Liver (tissue), 3 donors: ENCODE measurements at regions not wholly inside any gene's neighbourhood (a gene's known extent, or its start where the extent isn't known, plus 50 kb on each side); places are given as distances from the start of the nearest gene placed in this dataset.

ENCODE experiments used
- EGR1 ChIP-seq, 2 donors: IDR thresholded peaks; 2 replicates each; pipeline ENCODE4 v1.6.1; 2016 to 2018; ENCODE audit warnings: antibody characterized with exemption in 2 of 2, low read depth in 2 of 2
- GABPA ChIP-seq, 2 donors: IDR thresholded peaks in 1 of 2; conservative IDR thresholded peaks in 1 of 2; 2 replicates each; pipeline ENCODE4 v1.6.1; 2016; ENCODE audit warnings: antibody characterized with exemption in 2 of 2, mild to moderate bottlenecking in 1 of 2, moderate library complexity in 1 of 2
- JUND ChIP-seq, 2 donors: IDR thresholded peaks; 2 replicates each; pipeline ENCODE4 v1.6.1; 2016; ENCODE audit warnings: antibody characterized with exemption in 2 of 2
- RAD21 ChIP-seq, 2 donors: IDR thresholded peaks; 2 replicates each; pipeline ENCODE4 v1.6.1; 2016; ENCODE audit warnings: antibody characterized with exemption in 2 of 2, mild to moderate bottlenecking in 2 of 2
- YY1 ChIP-seq: IDR thresholded peaks from 2 replicates; pipeline ENCODE4 v1.6.1; 2016; ENCODE audit warnings: antibody characterized with exemption, mild to moderate bottlenecking
- TF ChIP-seq, protein P1 (sequence below): fragments of 150-350 bp; IDR thresholded peaks from 2 replicates; pipeline ENCODE4 v1.5.1; 2017; ENCODE audit warnings: improper control_type of control experiment, low read depth, low read length; ENCODE audit not compliant: missing input control
- TF ChIP-seq, protein P2 (sequence below): IDR thresholded peaks from 2 replicates; pipeline ENCODE4 v1.6.1; 2016; ENCODE audit warnings: antibody characterized with exemption
- TF ChIP-seq, protein P3 (sequence below): IDR thresholded peaks from 2 replicates; pipeline ENCODE4 v1.6.1; 2016; ENCODE audit warnings: antibody characterized with exemption, mild to moderate bottlenecking
- donor health status: healthy.
- donor health status: healthy.

DNA sequence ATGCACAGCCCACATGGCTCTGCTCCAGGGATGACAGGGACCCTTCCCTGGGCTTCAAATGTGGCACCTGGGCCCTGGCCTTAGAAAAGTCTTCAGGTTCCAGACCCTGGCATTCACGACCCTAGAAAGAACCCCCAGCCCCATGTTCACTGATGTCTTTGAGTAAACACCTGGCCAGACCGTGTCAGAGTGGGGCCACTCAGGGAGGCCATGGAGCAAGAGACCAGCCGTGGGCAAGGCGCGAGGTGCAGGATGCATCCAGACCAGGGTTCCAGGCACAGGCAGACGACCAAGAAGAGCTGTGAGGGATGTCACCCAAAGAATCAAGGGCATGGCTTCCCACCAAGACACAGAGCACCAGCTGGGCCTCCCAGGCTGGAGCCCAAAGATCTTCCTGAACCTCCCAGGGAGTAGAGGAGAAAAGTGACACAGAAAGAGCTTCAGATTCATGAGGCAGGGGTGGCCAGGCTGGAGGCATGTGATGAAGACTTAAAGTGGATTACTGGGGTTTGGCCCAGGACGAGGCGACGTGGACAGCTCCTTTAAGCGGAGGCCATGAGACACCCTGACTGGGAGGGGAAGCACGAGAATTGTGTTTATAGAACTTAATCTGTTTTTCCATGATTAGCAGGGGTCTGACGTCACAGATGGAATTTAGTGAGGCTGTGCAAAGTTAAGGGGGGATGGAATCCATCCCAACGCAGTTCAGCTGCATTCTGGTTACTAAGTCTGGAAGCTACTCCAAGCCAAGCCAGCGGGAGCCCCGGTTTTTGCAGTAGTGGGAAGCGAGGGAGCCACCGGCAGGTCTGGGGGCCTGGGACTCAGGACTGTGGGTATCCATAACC, 61.6 kb downstream of the ARL6IP4 start:
- TF ChIP-seq, protein P1, sequence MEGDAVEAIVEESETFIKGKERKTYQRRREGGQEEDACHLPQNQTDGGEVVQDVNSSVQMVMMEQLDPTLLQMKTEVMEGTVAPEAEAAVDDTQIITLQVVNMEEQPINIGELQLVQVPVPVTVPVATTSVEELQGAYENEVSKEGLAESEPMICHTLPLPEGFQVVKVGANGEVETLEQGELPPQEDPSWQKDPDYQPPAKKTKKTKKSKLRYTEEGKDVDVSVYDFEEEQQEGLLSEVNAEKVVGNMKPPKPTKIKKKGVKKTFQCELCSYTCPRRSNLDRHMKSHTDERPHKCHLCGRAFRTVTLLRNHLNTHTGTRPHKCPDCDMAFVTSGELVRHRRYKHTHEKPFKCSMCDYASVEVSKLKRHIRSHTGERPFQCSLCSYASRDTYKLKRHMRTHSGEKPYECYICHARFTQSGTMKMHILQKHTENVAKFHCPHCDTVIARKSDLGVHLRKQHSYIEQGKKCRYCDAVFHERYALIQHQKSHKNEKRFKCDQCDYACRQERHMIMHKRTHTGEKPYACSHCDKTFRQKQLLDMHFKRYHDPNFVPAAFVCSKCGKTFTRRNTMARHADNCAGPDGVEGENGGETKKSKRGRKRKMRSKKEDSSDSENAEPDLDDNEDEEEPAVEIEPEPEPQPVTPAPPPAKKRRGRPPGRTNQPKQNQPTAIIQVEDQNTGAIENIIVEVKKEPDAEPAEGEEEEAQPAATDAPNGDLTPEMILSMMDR = no peak
- TF ChIP-seq, protein P2, sequence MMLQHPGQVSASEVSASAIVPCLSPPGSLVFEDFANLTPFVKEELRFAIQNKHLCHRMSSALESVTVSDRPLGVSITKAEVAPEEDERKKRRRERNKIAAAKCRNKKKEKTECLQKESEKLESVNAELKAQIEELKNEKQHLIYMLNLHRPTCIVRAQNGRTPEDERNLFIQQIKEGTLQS = no peak
- TF ChIP-seq JUND (IDR thresholded peaks at IDR 0.05) = no peak
- no peak for TF ChIP-seq YY1
- TF ChIP-seq GABPA (IDR thresholded peaks at IDR 0.05 in 1 of 2, conservative IDR thresholded peaks at IDR 0.05 in 1 of 2) = no peak
- no peak for TF ChIP-seq EGR1 (IDR thresholded peaks at IDR 0.05; ENCODE audit: low read depth in 2 of 2)
- TF ChIP-seq, protein P3, sequence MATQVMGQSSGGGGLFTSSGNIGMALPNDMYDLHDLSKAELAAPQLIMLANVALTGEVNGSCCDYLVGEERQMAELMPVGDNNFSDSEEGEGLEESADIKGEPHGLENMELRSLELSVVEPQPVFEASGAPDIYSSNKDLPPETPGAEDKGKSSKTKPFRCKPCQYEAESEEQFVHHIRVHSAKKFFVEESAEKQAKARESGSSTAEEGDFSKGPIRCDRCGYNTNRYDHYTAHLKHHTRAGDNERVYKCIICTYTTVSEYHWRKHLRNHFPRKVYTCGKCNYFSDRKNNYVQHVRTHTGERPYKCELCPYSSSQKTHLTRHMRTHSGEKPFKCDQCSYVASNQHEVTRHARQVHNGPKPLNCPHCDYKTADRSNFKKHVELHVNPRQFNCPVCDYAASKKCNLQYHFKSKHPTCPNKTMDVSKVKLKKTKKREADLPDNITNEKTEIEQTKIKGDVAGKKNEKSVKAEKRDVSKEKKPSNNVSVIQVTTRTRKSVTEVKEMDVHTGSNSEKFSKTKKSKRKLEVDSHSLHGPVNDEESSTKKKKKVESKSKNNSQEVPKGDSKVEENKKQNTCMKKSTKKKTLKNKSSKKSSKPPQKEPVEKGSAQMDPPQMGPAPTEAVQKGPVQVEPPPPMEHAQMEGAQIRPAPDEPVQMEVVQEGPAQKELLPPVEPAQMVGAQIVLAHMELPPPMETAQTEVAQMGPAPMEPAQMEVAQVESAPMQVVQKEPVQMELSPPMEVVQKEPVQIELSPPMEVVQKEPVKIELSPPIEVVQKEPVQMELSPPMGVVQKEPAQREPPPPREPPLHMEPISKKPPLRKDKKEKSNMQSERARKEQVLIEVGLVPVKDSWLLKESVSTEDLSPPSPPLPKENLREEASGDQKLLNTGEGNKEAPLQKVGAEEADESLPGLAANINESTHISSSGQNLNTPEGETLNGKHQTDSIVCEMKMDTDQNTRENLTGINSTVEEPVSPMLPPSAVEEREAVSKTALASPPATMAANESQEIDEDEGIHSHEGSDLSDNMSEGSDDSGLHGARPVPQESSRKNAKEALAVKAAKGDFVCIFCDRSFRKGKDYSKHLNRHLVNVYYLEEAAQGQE = peak; percentile 88
- TF ChIP-seq RAD21 (IDR thresholded peaks at IDR 0.05) = no peak
